Right renal cortex interstitium (tissue), 3 donors: ENCODE measurements at regions not wholly inside any gene's neighbourhood (a gene's known extent, or its start where the extent isn't known, plus 50 kb on each side); places are given as distances from the start of the nearest gene placed in this dataset.
"Not testable (repeated sequence)": the region's sequence is repeated elsewhere in the genome, so short reads cannot be mapped to it uniquely, and the experiment has no call there.

Source experiments
- DNase-seq, 3 donors: peaks; one replicate each; pipeline ENCODE4 v3.0.0-alpha.2; 2013; ENCODE audit warnings: low read depth in 3 of 3, low spot score in 2 of 3

DNA sequence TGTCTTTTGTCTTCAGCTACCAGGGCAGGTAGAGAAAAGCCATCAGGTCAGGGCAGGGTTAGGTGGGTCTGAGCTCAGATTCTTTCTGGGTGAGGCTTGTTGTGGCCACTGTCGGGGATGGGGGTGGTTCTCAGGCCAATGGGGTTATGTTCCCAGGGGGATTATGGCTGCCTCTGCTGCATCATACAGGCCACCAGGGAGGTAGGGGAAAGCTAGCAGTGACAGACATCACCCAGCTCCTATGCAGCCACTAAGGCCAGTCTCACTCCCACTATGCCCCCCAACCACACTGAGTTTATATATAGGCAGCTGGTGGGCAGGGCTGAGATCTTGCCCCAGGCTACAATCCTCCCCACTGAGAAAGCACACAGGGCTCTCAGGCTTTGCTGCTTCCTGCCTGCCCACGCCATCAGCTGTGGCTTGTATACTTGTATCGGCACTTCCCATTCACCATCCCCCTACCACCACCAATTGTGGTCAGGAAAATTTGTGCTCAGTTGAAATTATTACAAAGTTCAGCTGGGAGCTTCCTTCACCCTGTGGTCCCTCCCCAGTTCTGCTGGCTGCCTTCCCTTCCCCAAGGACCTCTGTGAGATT lies 72.6 kb upstream of the PTPN13 start:
- no peak for DNase-seq

- DNase-seq = no peak
Observed at GRCh38 chr4:86522349-86522748, 71.8 kb upstream of the PTPN13 start.

DNA sequence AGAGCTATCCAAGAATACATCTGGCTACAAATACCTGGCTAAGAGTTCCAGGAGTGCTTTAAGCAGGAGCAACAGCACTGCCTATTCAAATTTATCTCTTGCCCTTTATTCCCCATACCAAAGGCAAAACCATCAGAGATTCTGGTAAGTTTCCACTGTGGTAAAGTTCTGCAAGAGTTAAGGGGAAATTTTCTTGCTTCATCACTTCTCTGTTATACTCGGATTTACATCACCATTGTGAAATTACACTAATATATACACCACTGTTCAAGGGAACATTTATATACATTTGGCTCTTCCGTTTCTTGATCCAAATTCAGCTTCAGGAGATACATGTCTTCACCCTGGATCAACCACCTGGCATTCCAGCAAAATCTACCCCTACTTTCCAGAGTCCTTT lies 70.8 kb upstream of the PTPN13 start:
- no peak for DNase-seq

GRCh38 chr4:86527713-86528112 lies 66.4 kb upstream of the PTPN13 start:
- not testable (repeated sequence) for DNase-seq

DNA sequence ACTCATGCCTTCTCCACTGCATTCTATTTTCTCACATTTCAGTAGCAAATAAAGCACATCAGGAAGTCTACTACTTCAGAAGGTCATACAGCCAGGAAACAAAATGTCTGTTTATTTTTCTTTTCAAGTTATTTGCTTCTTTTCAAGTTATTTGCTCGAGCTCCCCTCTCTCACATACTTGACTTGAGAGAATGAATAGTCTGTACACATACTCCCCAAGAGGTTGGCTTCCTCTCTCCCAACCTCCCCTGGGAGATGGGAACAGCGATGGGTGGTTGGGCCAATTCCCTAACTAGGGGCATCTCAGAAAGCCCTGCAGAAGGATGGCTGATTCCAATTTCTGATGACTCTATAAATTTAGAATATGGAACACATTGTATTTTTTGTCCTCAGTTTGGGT lies 64.7 kb upstream of the PTPN13 start:
- DNase-seq = no peak

- DNase-seq = no peak
Observed at GRCh38 chr4:86530183-86530582, 63.9 kb upstream of the PTPN13 start.

DNA sequence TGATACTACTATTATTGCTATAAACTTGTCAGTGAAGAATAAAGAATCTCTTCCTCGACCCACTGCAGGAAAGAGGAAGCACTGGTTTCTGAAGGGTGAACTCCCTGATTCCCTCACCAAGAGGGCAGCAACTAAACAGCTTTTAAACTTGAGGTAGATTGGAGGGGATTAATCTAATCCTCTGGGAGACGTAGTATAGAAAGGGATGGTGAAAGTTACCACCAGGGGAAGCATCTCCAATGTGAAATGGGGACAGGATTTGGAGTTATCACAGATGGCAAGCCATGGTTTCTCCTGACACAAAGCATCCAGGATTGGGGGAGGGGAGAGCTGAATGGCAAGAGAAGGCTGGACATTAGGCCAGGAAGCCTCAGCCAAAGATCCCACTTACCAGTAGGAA lies 62.7 kb upstream of the PTPN13 start:
- no peak for DNase-seq

GRCh38 chr4:86532851-86533250 lies 61.3 kb upstream of the PTPN13 start:
- DNase-seq = no peak

- DNase-seq = no peak
Observed at GRCh38 chr4:86536151-86536550, 58.0 kb upstream of the PTPN13 start.

DNA sequence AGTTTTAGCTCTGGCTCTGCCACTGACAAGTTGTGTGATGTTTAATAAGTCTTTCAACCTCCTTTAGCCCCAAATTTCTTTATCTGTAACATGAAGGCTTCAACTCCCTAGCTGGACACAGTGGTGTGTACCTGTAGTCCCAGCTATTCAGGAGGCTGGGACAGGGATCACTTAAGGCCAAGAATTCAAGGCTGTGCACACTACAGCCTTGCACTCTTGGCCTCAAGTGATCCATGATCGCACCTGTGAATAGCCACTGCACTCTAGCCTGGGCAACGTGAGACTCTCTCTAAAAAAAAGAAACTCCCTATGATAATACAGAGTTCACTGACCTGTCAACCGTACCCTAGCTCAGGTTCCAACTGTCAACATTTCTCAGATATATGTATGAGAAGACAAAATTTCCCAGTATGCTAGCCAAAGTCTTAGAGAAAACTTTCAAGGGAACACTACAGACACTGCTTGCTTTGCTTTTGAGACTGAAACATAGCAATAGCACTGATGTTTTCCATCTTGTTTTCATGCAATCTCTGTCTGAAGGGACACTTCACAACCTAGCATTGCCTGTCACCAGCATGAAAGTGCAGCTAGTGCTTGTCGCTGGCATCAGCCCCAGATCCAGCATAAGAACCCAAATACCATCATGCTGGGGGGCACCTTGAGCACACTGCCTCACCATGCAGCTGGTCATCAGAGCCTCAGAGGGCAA lies 51.6 kb upstream of the PTPN13 start:
- no peak for DNase-seq

- no peak for DNase-seq
Observed at GRCh38 chr4:86543080-86543479, 51.0 kb upstream of the PTPN13 start.

- DNase-seq = no peak
Observed at GRCh38 chr4:86543560-86544309, 50.4 kb upstream of the PTPN13 start.

GRCh38 chr4:86544310-86544966 lies 49.7 kb upstream of the PTPN13 start:
- no peak for DNase-seq
